Activated CD8-positive, alpha-beta T cell treated with anti-CD3 and anti-CD28 coated beads for 36 hours (primary cell): ENCODE measurements at regions not wholly inside any gene's neighbourhood (a gene's known extent, or its start where the extent isn't known, plus 50 kb on each side); places are given as distances from the start of the nearest gene placed in this dataset.
A peak's percentile ranks its signal among the peaks of the same experiment; 100 is the strongest.

ENCODE experiments used
- ATAC-seq: fragments of 200-7000 bp; cut with Tn5 transposase; one replicate; pipeline ENCODE4 v1.10.0; 2021; ENCODE audit warnings: mild to moderate bottlenecking, moderate library complexity
- CTCF ChIA-PET: fragments of 350-600 bp; sonication (Branson Sonifier 250); formaldehyde crosslinking; loops from one replicate; lab custom pipeline; 2021; ENCODE audit warnings: antibody characterized with exemption; lab: Charles Lee
- POLR2A ChIA-PET: fragments of 350-600 bp; sonication (Branson Sonifier 250); formaldehyde crosslinking; loops from one replicate; lab custom pipeline; 2021; ENCODE audit warnings: antibody characterized with exemption; lab: Charles Lee
- DNase-seq: peaks from one replicate; pipeline ENCODE4 v3.0.0-alpha.2; 2020
- H3K27ac Mint-ChIP-seq: one replicate; pipeline ENCODE4 v1.8.0; 2021; ENCODE audit warnings: mild to moderate bottlenecking, mixed read lengths
- H3K27me3 Mint-ChIP-seq: one replicate; pipeline ENCODE4 v1.8.0; 2021; ENCODE audit warnings: mixed read lengths
- H3K36me3 Mint-ChIP-seq: one replicate; pipeline ENCODE4 v1.8.0; 2021; ENCODE audit warnings: low read depth, mixed read lengths
- H3K4me1 Mint-ChIP-seq: one replicate; pipeline ENCODE4 v1.8.0; 2021; ENCODE audit warnings: low read depth, mixed read lengths
- H3K4me3 Mint-ChIP-seq: one replicate; pipeline ENCODE4 v1.8.0; 2021; ENCODE audit warnings: mild to moderate bottlenecking, moderate library complexity, mixed read lengths
- H3K9me3 Mint-ChIP-seq: one replicate; pipeline ENCODE4 v1.8.0; 2021; ENCODE audit warnings: mixed read lengths
- intact Hi-C: fragments of 100-400 bp; cut with micrococcal nuclease; formaldehyde crosslinking; loops from one replicate; pipeline ENCODE4 v1.10.0; 2022
- TF ChIP-seq, protein P1 (sequence below): fragments of 200-600 bp; IDR thresholded peaks from one replicate; pipeline ENCODE4 v1.8.0; 2022; ENCODE audit warnings: antibody characterized with exemption, mild to moderate bottlenecking

DNA sequence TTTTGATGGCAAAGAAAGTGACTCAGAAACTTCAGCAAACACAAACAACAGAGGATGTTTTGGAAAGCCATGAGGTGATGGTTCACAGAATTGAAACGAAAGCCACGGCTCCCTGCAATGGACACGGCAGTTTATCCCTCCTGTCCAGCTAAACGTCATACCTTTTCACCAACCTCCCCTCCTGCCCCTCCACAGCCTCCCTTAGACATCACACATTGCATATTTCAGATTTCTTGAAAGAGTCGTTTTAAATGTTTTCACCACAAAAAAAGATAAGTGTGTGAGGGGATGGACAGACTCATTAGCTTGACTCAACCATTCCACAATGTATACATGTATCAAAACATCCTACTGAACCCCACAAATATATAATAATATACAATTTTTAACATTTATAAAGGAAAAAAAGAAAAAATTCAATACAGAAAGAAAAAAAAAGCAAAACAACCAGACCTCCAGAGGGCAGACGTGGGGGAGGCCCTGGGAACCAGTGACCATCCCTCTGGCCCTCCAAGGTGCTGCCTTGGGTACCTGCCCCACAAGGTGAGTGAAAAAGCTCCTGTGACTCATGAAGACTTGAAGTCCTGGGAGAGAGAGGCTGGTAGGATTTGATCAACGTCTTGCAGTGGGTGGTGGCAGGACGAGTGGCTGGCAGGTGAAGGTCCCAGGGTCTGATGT, 117.2 kb upstream of the THBS2 start:
- ATAC-seq (no peak), DNase-seq (peak; percentile 5)
- ChIA-PET CTCF (no interaction called here), POLR2A (no interaction called here)
- H3K9me3 Mint-ChIP-seq = no peaks in the 10 kb centered on the region
- H3K4me3 Mint-ChIP-seq = no peak overlapping the region
- intact Hi-C loops = no loop called here
- no peaks in the 10 kb centered on the region for H3K4me1 Mint-ChIP-seq
- TF ChIP-seq, protein P1, sequence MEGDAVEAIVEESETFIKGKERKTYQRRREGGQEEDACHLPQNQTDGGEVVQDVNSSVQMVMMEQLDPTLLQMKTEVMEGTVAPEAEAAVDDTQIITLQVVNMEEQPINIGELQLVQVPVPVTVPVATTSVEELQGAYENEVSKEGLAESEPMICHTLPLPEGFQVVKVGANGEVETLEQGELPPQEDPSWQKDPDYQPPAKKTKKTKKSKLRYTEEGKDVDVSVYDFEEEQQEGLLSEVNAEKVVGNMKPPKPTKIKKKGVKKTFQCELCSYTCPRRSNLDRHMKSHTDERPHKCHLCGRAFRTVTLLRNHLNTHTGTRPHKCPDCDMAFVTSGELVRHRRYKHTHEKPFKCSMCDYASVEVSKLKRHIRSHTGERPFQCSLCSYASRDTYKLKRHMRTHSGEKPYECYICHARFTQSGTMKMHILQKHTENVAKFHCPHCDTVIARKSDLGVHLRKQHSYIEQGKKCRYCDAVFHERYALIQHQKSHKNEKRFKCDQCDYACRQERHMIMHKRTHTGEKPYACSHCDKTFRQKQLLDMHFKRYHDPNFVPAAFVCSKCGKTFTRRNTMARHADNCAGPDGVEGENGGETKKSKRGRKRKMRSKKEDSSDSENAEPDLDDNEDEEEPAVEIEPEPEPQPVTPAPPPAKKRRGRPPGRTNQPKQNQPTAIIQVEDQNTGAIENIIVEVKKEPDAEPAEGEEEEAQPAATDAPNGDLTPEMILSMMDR = no peak
- no peak overlapping the region for H3K27ac Mint-ChIP-seq
- H3K27me3 Mint-ChIP-seq = no peaks in the 10 kb centered on the region
- H3K36me3 Mint-ChIP-seq = no peaks in the 10 kb centered on the region

DNA sequence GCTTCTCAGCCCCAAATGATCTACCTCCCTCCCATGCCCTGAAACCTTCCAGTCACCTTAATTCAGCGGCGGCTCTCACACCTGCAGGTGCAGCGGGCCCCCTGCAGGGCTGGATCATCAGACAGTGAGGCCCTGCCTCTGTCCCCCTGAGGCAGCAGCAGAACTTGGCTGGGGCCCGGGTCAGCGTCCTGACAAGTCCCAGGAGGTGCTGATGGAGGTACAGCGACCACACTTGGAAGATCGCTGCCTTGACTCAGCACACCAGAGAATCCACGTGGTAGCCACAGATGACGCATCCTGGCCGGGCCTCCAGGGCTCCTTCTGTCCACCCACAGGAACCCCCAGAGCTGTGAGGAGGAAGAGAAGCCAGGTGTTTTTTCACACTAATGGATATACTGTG, 116.4 kb upstream of the THBS2 start:
- TF ChIP-seq, protein P1 = no peak
- H3K4me3 Mint-ChIP-seq = no peak overlapping the region
- ChIA-PET POLR2A (no interaction called here), CTCF (no interaction called here)
- DNase-seq (no peak), ATAC-seq (no peak)
- H3K27ac Mint-ChIP-seq = no peak overlapping the region
- H3K9me3 Mint-ChIP-seq = no peaks in the 10 kb centered on the region
- H3K36me3 Mint-ChIP-seq = no peaks in the 10 kb centered on the region
- no peaks in the 10 kb centered on the region for H3K27me3 Mint-ChIP-seq
- no peaks in the 10 kb centered on the region for H3K4me1 Mint-ChIP-seq
- intact Hi-C loops = no loop called here

DNA sequence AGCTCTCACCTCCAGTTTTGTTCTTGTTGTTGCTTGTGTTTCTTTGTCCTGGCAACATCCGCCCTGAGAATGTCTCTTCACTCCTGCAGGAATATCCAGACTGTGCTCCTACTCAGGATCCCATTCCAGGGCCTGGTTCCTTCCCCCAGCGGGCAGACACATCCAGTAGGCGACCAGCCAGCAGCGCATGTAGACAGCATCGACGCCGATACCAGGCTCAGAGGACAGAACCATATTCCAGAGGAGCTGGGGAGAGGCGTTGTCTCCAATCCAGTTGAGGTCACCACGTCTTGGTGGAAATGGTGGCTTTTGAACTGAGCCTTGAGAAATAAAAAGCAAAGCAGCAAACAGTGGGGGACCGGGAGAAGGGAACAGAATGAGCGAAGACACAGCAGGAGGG, 114.6 kb upstream of the THBS2 start:
- Mint-ChIP-seq H3K36me3 (no peaks in the 10 kb centered on the region), H3K9me3 (no peaks in the 10 kb centered on the region), H3K27me3 (no peaks in the 10 kb centered on the region), H3K27ac (no peak overlapping the region), H3K4me1 (no peaks in the 10 kb centered on the region), H3K4me3 (no peak overlapping the region)
- CTCF ChIA-PET = no interaction called here
- ATAC-seq (no peak), DNase-seq (no peak)
- intact Hi-C loops = no loop called here
- POLR2A ChIA-PET = no interaction called here
- TF ChIP-seq, protein P1 = no peak

DNA sequence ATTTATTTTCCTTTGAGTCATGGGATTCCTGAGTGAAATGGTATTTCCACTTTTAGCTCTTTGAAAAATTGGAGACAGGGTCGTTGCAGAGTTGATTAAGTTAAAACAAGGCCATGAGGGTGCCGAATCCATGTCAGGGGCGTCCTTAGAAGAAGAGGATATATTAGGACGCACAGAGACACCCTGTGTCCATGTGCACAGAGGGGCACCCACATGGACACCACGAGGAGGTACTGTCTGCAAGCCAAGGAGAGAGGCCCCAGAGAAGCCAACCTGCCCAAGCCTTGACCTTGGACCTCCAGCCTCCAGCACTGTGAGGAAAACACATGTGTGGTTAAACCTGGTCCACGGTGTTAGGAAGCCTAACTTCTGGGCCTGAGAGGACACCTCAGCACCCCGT, 113.9 kb upstream of the THBS2 start:
- Mint-ChIP-seq H3K4me1 (no peaks in the 10 kb centered on the region), H3K27me3 (no peaks in the 10 kb centered on the region), H3K27ac (no peak overlapping the region), H3K4me3 (no peak overlapping the region), H3K36me3 (no peaks in the 10 kb centered on the region), H3K9me3 (no peaks in the 10 kb centered on the region)
- DNase-seq = no peak
- TF ChIP-seq, protein P1 = no peak
- POLR2A ChIA-PET = no interaction called here
- ATAC-seq = no peak
- intact Hi-C loops = no loop called here
- CTCF ChIA-PET = no interaction called here

DNA sequence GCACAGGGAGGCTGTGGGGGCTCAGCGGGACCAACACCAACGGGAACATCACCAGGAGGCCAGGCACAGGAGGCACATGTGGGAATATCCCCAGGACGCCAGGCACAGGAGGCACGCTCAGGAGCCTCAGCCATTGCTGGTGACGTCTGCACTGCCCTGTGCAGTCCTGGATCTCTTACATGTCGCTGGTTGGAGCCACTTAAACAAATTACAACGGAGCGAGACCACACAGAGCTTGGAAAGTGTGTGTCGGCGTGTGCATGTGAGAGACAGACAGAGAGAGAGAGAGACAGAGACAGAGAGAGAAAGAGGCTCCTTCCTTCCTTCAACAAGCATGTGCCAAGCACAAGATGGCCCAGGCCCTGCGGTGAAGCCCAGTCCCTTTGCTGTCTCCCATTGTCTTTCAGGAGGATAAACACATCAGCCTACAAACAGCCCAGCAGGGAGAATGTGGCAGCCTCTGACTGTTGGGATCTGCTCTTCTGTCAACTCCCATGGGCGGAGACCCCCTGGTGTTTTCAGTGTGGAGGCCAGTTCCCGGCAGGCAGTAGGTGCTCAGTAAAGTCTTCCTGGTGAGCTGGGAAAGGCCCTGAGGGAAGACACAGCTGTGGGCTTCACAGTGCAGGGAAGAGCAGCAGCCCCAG, 112.7 kb upstream of the THBS2 start:
- no peak overlapping the region for H3K4me3 Mint-ChIP-seq
- no peaks in the 10 kb centered on the region for H3K36me3 Mint-ChIP-seq
- CTCF ChIA-PET = no interaction called here
- no peaks in the 10 kb centered on the region for H3K27me3 Mint-ChIP-seq
- no peak overlapping the region for H3K27ac Mint-ChIP-seq
- TF ChIP-seq, protein P1 = no peak
- H3K9me3 Mint-ChIP-seq = no peaks in the 10 kb centered on the region
- ATAC-seq = no peak
- H3K4me1 Mint-ChIP-seq = no peaks in the 10 kb centered on the region
- DNase-seq = no peak
- POLR2A ChIA-PET = no interaction called here
- intact Hi-C loops = no loop called here
